ENCODE measurements at regions not wholly inside any gene's neighbourhood (a gene's known extent, or its start where the extent isn't known, plus 50 kb on each side); places are given as distances from the start of the nearest gene placed in this dataset.

DNA sequence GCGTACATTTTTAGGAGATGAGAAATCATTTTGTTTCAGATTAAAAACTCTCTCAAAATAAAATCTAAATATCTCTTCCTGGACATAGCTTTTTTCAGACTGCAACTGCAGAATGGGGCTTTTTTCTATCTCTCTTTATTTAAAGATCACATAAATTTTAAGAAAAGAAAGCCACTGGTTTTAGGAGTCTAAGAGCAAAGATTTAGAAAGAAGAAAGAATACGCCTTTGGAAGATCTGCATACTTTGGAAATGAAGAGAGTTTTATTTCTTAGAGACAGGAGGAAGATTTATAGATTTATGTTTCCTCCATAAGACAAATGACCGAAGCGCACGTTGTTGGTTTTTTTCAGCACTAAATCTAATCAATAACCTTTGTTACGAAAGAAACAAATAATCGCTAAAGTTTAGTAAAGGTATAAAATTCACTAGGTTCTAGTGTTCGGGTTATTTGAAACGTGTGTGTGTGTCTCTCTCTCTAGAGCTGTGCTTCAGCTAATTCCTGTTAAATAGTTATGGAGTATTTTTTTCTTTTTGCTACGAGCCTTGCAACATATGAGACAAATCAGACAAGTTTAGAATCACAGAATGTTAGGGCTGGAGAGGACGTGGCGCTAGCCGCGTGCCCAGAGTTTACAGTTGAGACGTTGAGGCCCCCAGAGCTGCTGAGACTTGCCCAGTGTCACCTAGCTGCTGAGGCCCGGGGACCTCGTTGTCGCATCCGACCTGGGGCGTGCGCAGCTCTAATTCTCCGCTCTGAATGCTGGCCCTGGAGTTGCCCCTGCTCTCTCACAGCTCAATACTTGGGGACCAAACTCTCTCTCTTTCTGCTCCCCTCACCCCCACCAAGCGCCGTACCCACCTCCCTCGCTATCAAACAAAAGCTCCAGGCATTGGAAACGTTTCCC is 69.9 kb downstream of the CTAGE1 start:
- TF ChIP-seq YY1 (IDR thresholded peaks at IDR 0.05; ENCODE audit: insufficient read depth, insufficient read length): no peak
- no peak for TF ChIP-seq ZNF274 (IDR thresholded peaks at IDR 0.05; ENCODE audit: low read depth, low read length)
- no peak for TF ChIP-seq SUZ12 (IDR thresholded peaks at IDR 0.05; ENCODE audit: extremely low read depth, insufficient read depth, insufficient read length)
